Stimulated activated CD4-positive, alpha-beta T cell treated with anti-CD3 and anti-CD28 coated beads, Interleukin-4, amount 100 ng/mL, for 4 hours (primary cell): ENCODE measurements at regions not wholly inside any gene's neighbourhood (a gene's known extent, or its start where the extent isn't known, plus 50 kb on each side); places are given as distances from the start of the nearest gene placed in this dataset.

Experiments used
- DNase-seq, 2 experiments: peaks; one replicate each; pipeline ENCODE4 v3.0.0-alpha.2; 2020

DNA sequence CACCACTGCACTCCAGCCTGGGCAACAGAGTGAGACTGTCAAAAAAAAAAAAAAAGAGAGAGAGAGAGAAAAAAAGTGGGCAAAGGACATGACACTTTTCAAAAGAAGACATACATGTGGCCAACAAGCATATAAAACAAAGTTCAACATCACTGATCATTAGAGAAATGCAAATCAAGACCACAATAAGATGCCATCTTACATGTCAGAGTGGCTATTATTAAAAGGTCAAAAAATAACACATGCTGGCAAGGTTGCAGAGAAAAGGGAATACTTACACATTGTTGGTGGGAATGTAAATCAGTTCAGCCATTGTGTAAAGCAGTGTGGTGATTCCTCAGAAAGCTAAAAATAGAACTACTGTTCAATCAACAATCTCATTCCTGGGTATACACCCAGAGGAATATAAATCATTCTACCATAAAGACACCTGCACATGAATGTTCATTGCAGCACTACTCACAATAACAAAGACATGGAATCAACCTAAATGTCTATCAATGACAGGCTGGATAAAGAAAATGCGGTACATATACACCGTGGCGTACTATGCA, 94.9 kb upstream of the TRIM2 start:
- no peak for DNase-seq

DNA sequence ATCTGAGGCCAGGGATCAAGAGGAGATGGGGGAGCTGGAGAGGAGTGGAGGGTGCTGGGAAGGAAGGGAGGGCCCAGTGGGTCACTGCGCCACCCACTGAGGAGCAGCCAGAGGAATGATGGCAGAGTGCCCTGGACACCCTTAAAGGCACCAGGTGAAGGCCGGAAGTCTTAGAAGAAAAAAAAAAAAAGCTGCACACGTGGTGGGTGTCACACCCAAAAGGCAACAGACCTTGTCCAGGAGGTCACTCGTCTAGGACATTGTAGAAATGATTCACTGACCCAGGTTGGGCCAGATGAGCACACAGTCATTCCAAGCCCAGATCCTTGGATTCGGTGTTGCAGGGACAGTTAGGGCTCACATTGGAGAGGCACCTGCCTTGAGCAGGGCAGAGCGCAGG, 93.5 kb upstream of the TRIM2 start:
- no peak for DNase-seq

DNA sequence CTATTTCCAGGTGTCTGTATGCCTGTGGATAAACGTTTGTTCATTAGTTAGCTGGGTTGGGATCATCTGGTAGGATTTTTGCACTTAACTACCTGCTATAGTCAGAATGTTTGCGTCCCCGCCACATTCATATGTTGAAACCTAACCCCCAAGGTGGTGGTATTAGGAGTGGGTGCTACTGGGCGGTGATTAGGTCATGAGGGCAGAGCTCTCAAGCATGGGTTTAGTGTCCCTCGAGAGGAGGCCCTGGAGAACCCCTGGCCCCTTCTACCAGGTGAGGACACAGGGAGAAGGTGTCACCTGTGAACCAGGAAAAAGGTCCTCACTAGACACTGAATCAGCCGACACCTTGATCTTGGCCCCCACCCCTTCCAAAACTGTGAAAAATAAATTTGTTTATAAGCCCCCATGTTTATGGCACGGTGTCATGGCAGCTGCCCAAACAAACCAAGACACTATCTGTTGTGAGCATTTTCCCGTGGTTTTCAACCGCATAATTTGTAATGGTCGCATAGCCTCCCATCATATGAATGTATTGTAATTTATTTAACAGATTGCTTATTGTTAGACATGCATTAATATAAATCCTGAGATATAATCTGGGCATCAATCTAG, 92.7 kb upstream of the TRIM2 start:
- no peak for DNase-seq

DNA sequence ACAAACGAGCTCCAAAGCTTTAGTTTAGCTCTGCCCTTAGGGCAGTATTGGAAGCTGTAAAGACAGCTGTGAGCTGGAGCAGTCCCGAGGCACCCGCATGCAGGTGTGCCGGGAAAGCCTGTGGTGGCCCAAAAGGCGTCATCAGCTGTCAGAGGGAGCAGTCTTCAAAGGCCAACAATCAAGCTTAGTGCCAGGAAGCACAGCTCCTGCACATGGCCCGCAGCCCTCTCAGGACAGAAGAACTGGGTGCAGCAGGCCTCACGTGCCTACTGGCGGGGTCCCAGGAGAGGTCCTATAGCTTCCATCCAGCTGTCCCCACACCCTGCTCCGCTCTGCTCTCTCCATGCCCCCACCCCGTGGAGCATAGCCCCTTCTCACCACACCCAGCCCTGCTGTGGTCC, 92.2 kb upstream of the TRIM2 start:
- peak in 1 of 2 experiments; percentile 58 for DNase-seq

DNA sequence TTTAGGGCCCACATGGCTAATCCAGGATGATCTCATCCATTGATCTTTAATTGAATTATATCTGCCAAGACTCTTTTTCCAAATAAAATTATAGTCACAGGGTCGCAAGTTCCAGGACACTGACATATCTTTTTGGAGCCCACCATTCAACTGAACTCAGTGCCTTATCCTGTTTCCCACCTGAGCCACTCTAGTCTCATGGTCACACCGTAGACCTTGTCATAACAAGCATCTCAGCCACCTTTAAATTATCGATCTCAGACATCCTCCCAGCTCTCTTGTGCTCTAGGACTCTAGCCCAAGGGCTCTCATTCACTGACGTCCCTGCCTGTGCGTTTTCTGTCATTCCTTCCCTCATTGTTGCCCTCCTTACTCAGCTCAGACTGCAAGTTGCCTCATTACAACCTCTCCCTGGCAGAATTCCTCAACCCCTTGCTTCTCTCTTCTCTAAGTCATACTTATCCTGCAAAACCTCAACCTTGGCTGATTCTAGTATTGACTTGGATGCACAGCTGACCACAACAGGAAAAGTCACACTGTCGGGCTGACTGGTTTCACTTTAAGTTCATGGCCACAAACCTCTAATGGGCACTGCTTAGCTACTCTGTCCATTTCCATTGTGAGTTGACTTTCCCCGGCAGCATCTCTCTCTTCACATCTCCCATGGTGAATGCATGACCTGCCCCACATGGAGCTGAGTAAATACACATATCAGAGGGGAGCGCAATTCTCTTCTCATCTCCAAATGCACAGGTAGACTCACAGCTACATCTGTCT, 91.0 kb upstream of the TRIM2 start:
- DNase-seq, result no peak

DNA sequence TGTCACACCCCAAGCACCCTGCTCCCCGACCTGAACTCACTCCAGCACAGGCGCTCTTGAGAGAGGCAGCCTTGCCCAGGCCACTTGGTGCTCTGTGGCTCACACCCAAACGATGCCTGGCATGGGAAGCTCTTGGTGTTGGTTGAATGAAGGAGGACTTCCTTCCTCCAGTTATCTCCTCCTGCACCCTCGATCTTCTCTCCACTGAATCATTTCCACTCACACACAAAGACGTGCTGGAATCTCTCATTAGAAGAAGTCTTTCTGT, 90.5 kb upstream of the TRIM2 start:
- no peak for DNase-seq

DNA sequence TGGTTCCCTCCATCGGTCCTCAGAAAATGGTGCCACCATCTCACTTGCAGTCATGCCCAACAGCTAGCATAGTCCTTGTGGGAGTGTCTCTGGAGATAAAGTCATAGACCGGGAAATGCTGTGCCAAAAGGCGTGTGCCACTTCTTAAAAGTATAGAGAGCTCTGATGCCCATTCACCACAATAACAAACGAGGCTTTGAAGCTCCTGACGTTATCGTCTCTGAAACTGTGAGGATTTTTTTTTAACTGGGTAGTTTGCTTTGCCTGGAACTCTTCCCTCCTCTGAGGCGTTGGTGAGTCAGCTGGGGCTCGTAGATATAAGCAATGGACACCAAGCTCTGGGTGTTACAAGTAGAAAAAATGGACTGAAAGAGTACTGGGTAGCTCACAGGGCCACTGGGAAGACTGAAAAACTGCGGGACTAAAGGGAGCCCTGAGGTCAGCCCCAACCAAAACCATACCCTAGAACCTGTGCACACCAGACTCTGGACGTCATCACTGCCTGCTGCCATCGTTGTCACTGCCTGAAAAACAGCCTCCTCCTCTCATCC, 89.4 kb upstream of the TRIM2 start:
- DNase-seq, result peak; percentile 25 to 57

DNA sequence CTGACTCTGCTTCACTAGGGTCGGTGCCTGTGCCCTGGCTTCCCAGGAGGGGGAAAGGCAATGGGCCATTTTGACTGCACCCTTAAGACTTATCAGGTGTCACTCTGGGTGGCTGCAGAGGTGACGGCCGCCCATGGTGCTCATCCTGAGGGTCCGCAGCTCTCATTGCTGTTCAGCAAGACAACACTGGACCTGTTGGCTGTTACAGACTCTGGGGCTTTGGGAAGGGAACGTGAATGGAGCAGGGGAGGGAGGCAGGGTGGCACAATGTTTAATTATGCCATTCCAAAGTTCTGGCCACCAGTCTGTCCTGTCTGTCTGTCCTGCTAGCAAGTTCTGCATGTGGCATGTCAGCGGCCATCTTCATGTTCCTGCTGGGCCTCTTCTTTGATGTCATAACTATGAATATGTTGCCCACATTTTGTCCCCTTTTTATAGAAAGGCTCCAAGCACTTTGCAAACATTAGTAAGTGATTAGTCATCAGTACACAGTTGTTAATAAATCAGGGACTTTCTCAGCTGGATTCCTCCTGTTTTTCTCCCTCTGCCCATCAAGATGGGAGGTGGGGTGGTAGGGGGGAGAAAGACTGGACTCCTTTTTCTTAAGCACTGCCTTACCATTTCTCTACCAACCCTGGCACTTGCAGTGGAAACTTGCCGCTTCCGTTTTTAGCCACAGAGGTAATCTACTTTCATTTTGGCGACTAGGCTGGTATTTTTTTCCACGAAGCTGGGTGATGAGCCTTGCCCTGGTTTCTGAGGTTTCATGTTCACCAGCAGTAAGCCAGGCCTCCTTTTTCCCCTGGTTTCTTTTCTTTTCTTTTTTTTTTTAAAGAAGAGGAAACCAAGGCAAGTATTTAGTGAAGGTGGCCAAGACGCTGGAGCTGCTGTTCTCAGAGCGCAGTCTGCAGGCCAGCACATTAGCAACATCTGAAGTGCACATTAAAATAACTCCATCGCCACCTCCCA, 88.6 kb upstream of the TRIM2 start:
- peak; percentile 44 to 78 for DNase-seq

DNA sequence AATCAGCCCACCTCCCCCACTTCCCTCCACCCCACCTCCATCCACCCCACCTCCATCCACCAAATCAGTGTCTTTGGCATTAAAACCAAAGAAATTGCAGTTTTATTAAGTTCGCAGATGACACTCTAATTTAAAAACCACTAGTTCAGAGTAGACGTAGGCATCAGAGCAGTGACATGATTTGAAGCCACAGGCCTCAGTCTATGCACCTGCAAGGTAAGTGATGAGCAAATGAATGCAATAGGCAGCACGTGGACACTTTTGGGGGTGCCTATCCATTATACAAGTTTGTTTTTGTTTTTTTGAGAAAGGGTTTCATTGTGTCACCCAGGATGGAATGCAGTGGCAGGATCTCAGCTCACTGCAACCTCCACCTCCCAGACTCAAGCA, 88.0 kb upstream of the TRIM2 start:
- DNase-seq, result no peak

DNA sequence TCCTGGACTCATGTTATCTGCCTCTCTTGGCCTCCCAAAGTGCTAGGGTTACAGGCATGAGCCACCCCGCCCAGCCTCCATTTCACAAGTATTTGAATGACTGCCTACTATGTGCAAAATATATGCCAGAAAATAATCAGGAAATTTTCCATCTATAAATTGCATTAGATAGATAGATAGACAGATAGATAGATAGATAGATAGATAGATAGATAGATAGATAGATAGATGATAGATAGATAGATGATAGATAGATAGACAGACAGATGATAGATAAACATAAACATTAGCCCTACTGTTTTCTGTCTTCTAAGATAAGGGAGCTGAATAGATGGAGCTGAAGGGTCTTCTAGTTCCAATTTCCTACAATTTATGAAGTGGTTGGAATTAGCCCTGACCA, 87.4 kb upstream of the TRIM2 start:
- DNase-seq, result no peak

DNA sequence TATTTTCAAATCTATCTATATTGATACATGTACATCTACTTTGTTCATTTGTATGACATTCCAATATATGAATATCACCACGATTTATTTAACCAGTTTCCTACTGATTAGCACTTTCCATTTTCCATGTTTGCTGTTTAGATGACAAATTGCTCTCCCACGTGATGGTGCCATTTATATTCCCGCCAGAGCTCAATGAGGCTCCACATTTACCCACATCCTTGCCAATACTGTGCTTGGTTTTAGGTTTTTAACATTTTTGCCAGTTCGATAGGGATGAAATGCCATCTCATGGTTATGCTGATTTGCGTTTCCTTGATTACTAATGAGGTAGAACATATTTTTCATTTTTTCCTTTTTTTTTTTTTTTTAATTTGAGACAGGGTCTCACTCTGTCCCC, 86.7 kb upstream of the TRIM2 start:
- no peak for DNase-seq

DNA sequence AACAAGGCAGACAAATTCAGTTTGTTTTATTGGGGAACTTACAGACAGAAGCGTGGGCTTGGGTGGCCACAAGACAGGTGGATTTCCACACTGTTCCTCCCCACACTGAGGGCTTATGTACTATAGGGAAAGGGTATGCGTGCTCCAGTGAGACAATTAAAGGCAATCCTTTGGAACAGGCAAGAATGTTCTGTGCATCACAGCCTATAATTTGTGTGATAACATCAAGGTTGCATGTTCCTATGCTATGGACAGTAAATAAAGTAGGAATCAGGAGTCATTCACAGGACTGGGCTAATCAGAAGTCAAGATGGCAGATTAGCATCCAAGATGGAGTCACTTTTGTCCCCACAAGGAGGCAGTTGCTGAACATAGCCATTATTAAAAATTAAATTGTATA, 84.6 kb upstream of the TRIM2 start:
- DNase-seq, result no peak

DNA sequence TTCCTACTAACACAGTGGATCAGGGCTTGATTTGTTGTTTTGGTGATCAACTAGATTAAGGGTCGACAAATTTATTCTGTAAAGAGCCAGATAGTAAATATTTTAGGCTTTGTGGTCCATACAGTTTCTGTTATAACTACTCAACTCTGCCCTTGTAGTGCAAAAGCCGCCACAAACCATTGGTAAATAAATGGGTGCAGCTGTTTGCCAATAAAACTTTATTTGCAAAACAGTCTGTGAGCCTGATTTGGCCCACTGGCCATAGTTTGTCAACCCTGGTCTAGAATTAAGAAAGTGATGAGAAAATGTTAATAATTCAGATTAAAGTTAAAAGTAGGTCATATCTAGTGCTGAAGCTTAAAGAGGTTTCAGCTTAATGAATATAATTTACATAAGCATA, 84.0 kb upstream of the TRIM2 start:
- DNase-seq, result no peak

DNA sequence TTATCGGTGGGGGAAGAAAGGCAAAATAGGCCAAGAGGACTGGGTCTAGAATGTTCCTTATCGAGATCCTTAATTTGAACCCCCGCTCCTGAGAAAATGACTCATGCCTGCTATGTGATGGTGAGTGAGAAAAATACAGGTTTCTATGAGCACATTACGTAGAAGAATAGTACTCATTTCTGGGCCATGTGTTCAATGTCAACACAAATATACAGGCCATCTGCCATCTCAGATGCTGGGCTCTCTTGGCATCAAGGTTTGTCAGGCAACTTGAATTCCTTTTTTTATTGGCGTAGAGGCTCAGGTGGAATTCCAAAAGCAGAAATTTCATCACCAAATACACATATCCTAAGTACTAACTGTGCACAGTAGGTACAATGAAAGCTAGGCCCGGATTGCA, 81.4 kb upstream of the TRIM2 start:
- no peak for DNase-seq

DNA sequence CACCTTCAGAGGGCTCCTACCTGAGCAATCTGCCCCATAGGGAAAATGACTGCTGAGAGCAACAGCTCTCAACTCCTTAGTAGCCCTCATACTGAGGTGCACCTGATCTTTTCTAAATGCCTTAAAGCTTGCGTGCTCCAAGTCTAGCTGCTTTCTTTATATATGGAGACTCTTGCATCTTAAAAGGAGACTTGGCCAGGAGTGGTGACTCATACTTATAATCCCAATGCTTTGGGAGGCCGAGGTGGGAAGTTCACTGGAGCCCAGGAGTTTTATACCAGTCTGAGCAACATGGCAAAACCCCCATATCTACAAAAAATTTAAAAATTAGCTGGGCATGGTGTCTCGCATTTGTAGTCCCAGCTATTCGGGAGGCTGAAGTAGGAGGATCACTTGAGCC, 78.1 kb upstream of the TRIM2 start:
- no peak for DNase-seq

DNA sequence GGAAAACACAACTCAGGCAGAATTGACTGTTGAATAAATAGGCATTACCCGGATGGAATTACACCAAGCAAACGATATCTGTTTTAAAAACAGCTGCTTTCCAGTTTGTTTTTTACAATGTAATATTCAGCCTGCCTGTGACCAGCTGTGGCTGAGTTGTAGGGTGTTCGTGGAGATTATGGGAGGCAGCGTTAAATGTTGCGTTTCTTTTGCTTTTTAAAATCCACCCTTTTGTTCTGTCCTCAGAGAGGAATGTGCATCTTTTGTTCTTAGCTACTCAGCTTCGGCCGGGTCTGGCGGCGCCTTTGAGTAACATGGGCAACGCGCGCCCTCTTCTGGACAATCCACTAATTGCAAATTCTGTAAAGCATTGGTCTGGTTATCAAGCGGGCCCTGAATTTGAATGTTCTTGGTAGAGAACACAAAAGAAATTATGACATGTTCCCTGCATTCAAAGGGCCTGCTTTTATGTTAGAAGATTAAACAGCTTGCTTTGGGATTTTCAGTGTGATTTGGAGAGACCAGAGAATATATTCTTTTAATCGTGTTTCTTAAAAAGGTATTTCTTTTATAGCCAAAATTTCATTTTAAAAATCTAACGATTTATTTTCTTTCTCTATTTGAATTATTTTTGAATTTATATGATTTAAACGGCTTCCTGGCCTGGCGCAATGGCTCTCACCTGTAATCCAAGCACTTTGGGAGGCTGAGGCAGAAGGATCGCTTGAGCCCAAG, 76.3 kb upstream of the TRIM2 start:
- DNase-seq, result peak; percentile 73 to 81

DNA sequence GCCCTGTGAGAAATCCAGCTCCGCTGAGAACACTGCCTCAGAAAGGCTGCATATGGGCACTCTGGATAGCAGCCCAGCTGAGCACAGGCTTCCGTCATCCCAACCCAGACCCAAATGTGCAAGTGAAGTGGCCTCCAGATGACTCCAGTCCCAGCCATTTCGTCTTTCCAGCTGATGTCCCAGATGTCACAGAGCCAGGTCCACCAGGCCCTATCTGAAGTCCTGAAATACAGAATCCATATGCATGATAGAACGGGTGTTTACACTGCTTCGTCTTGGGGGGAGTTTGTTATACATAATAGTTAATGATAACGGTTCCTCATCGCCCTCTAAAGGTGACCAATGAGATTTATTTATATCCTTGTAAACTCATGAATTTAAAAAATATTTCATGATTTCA, 72.6 kb upstream of the TRIM2 start:
- no peak for DNase-seq

DNA sequence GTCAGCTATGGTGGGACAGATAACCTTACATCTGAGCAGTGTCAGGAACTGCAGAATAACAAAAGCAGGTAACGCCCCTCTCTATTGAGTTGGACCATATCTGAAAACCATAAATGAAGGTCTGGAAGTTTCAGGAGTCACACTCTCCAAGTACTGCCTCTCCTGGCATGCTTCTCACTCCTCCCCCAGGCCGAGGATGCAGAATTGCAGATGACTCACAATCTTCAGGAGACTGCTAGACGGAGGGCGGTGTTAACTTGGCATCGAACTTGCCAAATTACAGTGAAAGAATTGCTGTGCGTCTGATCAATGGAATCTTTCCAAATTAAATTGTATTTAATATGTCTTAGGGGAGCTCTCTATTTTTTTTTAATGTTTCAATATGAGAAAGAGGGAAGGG, 67.1 kb upstream of the TRIM2 start:
- no peak for DNase-seq

DNA sequence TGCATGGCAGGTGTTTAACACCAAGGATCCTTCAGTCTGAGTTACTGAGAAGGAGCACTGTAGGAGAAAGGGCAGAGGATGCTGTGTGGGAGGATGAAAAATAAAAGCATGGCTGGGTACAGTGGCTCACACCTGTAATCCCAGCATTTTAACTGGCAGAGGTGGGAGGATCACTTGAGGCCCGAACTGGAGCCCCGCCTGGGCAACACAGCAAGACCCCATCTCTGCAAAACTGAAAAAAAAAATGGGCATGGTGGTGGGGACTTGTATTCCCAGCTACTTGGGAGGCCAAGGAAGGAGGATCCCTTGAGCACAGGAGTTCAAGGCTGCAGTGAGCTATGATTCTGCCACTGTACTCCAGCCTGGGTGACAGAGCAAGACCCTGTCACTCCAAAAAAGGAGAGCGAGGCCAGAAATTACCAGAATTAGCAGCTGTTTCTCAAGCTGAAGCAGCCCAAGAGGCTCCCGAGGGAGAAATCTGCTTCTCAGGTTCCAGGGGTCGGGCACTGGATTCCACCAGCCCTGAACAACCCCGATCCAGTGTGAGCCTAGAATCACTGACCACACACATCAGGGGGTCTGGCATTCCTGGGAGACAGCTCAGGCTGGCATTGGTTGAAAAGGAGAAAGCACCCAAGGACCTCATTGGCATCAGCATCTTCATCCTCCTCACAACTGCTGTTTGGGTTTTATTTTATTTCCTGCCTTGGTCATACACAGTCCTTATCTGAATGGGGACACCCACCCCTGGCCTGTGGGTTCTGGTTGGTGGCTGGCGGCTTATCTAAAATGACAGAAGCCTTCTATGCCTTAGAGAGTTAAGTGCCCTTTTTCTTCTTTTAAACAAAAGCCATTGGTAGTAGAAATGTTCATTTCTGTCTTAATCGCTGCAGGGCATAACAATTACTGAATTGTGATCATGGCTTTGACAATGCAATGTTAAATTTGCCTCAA, 66.3 kb upstream of the TRIM2 start:
- no peak for DNase-seq

DNA sequence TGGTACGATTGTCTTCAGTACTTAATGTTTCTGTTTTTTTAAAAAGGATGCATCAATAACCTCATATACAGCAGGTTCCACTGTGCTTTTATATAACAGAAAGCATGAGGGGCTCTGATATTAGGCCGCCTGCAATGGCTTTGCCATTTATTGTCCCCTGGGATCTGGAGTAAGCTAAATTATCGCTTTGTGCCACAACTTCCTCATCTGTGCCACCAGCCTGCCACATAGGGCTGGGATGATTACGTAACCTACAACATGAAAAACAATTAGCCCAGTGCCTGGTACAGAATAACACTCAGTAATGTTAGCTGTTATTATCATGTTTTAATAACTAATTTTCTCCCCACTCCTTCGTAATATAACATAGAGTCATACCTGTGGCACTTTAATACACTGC, 65.5 kb upstream of the TRIM2 start:
- DNase-seq, result no peak

DNA sequence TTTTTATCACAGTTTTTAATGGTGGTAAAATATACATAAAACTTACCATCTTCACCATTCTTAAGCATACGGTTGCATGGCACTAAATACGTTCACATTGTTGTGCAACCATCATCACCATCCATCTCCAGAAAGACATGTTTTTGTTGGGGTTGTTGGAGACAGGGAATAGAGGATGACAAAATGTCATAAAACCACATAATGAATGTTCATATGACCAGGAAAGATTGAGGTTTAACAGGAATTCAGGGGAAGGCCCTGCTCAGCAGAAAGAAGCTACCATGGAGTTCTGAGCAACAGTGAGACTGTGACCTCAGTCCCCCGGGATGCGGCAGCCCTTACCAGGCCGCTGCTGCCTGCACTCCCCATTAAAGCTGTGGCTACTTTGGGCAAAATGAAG, 63.9 kb upstream of the TRIM2 start:
- no peak for DNase-seq

DNA sequence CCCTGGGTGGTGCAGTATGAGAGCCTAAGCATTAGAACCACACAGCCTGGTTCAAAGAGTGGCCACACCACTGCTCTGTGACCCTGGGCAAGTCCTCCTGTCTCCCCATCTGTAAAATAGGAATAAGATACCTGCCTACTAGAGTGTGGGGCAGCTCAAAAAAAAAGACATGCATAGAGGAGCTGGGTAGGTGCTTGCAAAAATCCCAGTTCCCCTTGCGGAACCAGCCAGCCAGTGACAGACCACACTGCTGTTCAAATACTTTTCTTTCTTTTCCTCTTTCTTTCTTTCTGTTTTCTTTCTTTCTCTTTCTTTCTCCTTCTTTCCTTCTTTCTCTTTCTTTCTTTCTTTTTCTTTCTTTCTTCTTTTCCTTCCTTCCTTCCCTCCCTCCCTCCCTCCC, 63.0 kb upstream of the TRIM2 start:
- no peak for DNase-seq
